SJCRH30 (cell line): ENCODE measurements at regions not wholly inside any gene's neighbourhood (a gene's known extent, or its start where the extent isn't known, plus 50 kb on each side); places are given as distances from the start of the nearest gene placed in this dataset.

Experiments
- DNase-seq, 2 experiments: peaks; one replicate each; pipeline ENCODE4 v3.0.0-alpha.2; 2015 to 2020
- H3K27ac ChIP-seq: fragments of 250-450 bp; sonication (Bioruptor Pico); 2 replicates; pipeline ENCODE4 v1.5.1; 2020; ENCODE audit warnings: mild to moderate bottlenecking, moderate library complexity
- H3K27me3 ChIP-seq: fragments of 250-450 bp; sonication (Bioruptor Pico); 2 replicates; pipeline ENCODE4 v1.5.1; 2020; ENCODE audit warnings: mild to moderate bottlenecking, moderate library complexity
- H3K36me3 ChIP-seq: fragments of 250-450 bp; sonication (Bioruptor Pico); 2 replicates; pipeline ENCODE4 v1.5.1; 2020; ENCODE audit warnings: mild to moderate bottlenecking, moderate library complexity
- H3K4me1 ChIP-seq: fragments of 250-450 bp; sonication (Bioruptor Pico); 2 replicates; pipeline ENCODE4 v1.5.1; 2020; ENCODE audit warnings: mild to moderate bottlenecking, moderate library complexity
- H3K4me3 ChIP-seq: fragments of 250-450 bp; sonication (Bioruptor Pico); 2 replicates; pipeline ENCODE4 v1.5.1; 2020; ENCODE audit warnings: mild to moderate bottlenecking, moderate library complexity
- H3K9me3 ChIP-seq: fragments of 250-450 bp; sonication (Bioruptor Pico); replicated peaks from 2 replicates; pipeline ENCODE4 v1.5.1; 2020; ENCODE audit warnings: mild to moderate bottlenecking, moderate library complexity

GRCh38 chr10:112071596-112072133, 111.9 kb downstream of the GPAM start:
- Histone ChIP-seq H3K27me3 (no peaks in the 10 kb centered on the region), H3K36me3 (no peaks in the 10 kb centered on the region), H3K4me1 (no peaks in the 10 kb centered on the region), H3K27ac (no peak overlapping the region), H3K4me3 (no peak overlapping the region), H3K9me3 (peaks cover 2% of the 10 kb centered on the region; the same call in 1 of the 2 replicates)
- DNase-seq, result no peak

DNA sequence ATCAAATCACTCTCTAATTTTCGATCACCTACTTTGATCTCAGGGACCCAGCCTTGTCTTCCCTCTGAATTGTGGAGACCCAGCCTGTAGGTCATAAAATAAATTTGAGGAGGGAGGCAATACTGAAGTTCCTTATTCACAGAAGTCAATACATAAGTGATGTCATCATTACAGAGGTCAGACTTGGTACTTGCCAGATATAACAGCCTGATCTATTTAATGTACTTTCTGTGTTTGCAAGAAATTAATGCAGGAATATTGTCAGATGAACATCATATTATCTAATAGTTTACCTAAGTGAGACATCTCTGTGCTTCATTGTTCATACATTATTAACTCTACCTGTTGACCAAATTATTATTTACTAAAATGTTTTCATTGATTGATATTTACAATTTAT, 105.6 kb downstream of the GPAM start:
- no peaks in the 10 kb centered on the region for H3K27me3 ChIP-seq
- peaks cover 8% of the 10 kb centered on the region; the same call in 1 of the 2 replicates for H3K4me1 ChIP-seq
- no peak overlapping the region for H3K27ac ChIP-seq
- H3K36me3 ChIP-seq, result no peaks in the 10 kb centered on the region
- H3K4me3 ChIP-seq, result no peak overlapping the region
- DNase-seq, result no peak
- peaks cover 2% of the 10 kb centered on the region; the same call in 1 of the 2 replicates for H3K9me3 ChIP-seq

GRCh38 chr10:112080231-112080630, 103.3 kb downstream of the GPAM start:
- peaks cover 2% of the 10 kb centered on the region; the same call in 1 of the 2 replicates for H3K9me3 ChIP-seq
- DNase-seq, result no peak

GRCh38 chr10:112082120-112082519, 101.4 kb downstream of the GPAM start:
- no peaks in the 10 kb centered on the region for H3K9me3 ChIP-seq
- H3K27ac ChIP-seq, result no peak overlapping the region
- peaks cover 8% of the 10 kb centered on the region; the same call in 1 of the 2 replicates for H3K4me1 ChIP-seq
- peak; percentile 61 to 65 for DNase-seq
- no peak overlapping the region for H3K4me3 ChIP-seq
- H3K27me3 ChIP-seq, result no peaks in the 10 kb centered on the region
- no peaks in the 10 kb centered on the region for H3K36me3 ChIP-seq

More at GRCh38 chr10:112080231-112080630, 103.3 kb downstream of the GPAM start:
- Histone ChIP-seq H3K36me3 (no peaks in the 10 kb centered on the region), H3K27me3 (no peaks in the 10 kb centered on the region), H3K27ac (no peak overlapping the region), H3K4me1 (peaks cover 8% of the 10 kb centered on the region; the same call in 1 of the 2 replicates), H3K4me3 (no peak overlapping the region)

DNA sequence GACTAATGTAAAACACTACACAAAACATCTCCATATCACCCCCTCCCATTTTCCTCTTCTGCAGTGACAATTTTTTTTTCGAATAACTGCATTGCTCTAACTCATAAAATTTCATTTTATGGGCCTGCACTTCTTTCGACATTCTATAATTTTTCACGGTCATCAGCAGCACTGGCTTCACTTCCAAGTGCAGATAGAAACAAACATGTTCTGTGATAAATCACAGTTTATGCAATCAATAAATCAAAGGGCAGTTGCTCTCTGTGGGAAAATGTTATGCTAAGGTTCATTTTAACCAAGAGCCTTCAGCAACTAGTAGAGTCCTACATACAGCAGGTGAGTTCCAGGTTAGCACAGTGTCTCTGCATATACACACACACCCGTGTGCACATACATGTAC, 100.1 kb downstream of the GPAM start:
- no peaks in the 10 kb centered on the region for H3K9me3 ChIP-seq
- no peak for DNase-seq
- peaks cover 8% of the 10 kb centered on the region; the same call in 1 of the 2 replicates for H3K4me1 ChIP-seq
- no peak overlapping the region for H3K4me3 ChIP-seq
- 0 out of 2 replicates have a peak, but pooled peaks cover 6% of the 10 kb centered on the region for H3K27me3 ChIP-seq
- no peaks in the 10 kb centered on the region for H3K36me3 ChIP-seq
- no peak overlapping the region for H3K27ac ChIP-seq

DNA sequence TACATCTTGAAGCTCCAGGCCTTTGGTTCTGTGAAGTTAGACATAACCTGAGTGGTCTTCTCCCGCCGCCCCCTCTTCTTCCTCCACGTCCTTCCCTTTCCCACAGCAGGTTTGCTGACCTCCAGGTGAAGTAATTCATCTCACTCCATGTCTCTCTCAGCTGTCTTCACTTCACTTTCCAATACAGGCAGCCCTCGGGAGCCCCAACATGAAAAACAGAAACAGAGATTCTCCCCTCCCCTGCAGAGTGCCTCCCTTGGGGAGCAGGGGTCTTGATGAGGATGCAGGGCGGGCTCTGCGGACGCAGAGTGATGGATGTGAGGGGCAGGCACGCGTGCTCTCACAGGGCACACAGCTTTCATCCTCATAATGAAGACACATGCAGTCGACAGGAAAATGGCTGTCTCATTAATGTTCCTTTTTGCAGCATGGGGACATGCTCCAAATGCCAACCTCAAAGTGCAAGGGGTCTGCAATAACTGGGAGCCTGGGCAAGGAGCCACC, 95.6 kb downstream of the GPAM start:
- no peak overlapping the region for H3K27ac ChIP-seq

GRCh38 chr10:112091703-112092102, 91.9 kb downstream of the GPAM start:
- Histone ChIP-seq H3K36me3 (no peaks in the 10 kb centered on the region), H3K27me3 (0 out of 2 replicates have a peak, but pooled peaks cover 6% of the 10 kb centered on the region), H3K9me3 (no peaks in the 10 kb centered on the region), H3K27ac (no peak overlapping the region), H3K4me1 (peaks cover 7% of the 10 kb centered on the region; the same call in 1 of the 2 replicates), H3K4me3 (no peak overlapping the region)
- DNase-seq, result no peak

More for the DNA sequence above, 95.6 kb downstream of the GPAM start:
- DNase-seq, result no peak
- 0 out of 2 replicates have a peak, but pooled peaks cover 6% of the 10 kb centered on the region for H3K27me3 ChIP-seq
- H3K36me3 ChIP-seq, result no peaks in the 10 kb centered on the region
- H3K4me3 ChIP-seq, result no peak overlapping the region
- H3K4me1 ChIP-seq, result peaks cover 7% of the 10 kb centered on the region; the same call in 1 of the 2 replicates
- H3K9me3 ChIP-seq, result no peaks in the 10 kb centered on the region

GRCh38 chr10:112092519-112092918, 91.0 kb downstream of the GPAM start:
- peaks cover 7% of the 10 kb centered on the region; the same call in 1 of the 2 replicates for H3K4me1 ChIP-seq
- 0 out of 2 replicates have a peak, but pooled peaks cover 3% of the 10 kb centered on the region for H3K27me3 ChIP-seq
- no peak overlapping the region for H3K4me3 ChIP-seq
- no peak for DNase-seq
- no peaks in the 10 kb centered on the region for H3K9me3 ChIP-seq
- no peak overlapping the region for H3K27ac ChIP-seq
- no peaks in the 10 kb centered on the region for H3K36me3 ChIP-seq

- Histone ChIP-seq H3K4me1 (peaks cover 7% of the 10 kb centered on the region; the same call in 1 of the 2 replicates), H3K27me3 (no peaks in the 10 kb centered on the region), H3K27ac (no peak overlapping the region), H3K36me3 (no peaks in the 10 kb centered on the region), H3K9me3 (no peaks in the 10 kb centered on the region), H3K4me3 (no peak overlapping the region)
- DNase-seq, result no peak
Observed at GRCh38 chr10:112094984-112095383, 88.6 kb downstream of the GPAM start.

DNA sequence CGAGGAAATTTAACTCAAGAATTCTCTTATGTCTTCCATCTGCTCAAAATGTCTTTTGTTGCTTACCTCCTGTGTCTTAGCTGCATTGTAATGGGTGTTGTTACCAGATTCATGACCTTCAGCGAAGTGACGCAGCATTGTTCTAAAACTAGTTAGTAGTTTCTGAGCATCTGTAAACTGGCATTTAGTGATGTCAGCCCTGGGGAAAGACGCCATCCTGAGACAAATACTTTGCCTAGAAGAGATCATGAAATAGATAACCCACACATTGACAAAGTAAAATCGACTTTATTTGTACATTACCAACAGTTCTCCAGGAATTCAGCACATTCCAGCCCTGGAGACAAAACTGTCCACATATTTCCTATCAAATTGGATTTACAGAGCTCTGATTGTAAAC, 87.8 kb downstream of the GPAM start:
- Histone ChIP-seq H3K36me3 (no peaks in the 10 kb centered on the region), H3K27me3 (no peaks in the 10 kb centered on the region)

DNA sequence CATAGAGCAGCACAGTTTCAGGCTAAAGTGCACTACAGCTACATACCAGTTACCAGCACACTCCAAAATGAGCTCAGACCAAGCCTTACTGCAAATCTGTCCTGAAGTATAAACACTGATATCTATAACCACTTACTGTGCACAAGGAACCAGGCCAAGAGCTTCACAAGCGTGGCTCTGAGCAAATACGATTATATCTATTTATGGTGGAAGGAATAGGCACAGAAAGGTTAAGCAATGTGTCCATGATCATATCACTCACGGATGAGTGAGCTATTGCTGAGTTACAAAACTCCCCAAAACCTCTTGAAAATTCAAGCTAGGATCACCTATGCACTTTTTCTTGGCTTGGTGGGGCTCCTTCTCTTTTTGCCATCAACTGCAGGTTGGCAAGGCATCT, 84.9 kb downstream of the GPAM start:
- Histone ChIP-seq H3K4me3 (no peak overlapping the region), H3K27ac (no peak overlapping the region), H3K4me1 (no peaks in the 10 kb centered on the region), H3K27me3 (no peaks in the 10 kb centered on the region), H3K36me3 (no peaks in the 10 kb centered on the region), H3K9me3 (no peaks in the 10 kb centered on the region)
- DNase-seq, result no peak

More for the DNA sequence above, 87.8 kb downstream of the GPAM start:
- no peak for DNase-seq
- Histone ChIP-seq H3K4me1 (peaks cover 7% of the 10 kb centered on the region; the same call in 1 of the 2 replicates), H3K4me3 (no peak overlapping the region), H3K9me3 (no peaks in the 10 kb centered on the region), H3K27ac (no peak overlapping the region)
